OCI-LY3 (cell line): ENCODE measurements at regions not wholly inside any gene's neighbourhood (a gene's known extent, or its start where the extent isn't known, plus 50 kb on each side); places are given as distances from the start of the nearest gene placed in this dataset.

Experiments used
- H2AFZ ChIP-seq: fragments of 200-600, 300-600 bp; shearing (Covaris generic); 2 replicates; pipeline ENCODE4 v1.6.0; 2014; ENCODE audit warnings: antibody characterized with exemption, low read depth, low read length
- H3K27ac ChIP-seq: fragments of 200-600, 300-600 bp; sonication (generic); 2 replicates; pipeline ENCODE4 v1.5.1; 2014; ENCODE audit warnings: mild to moderate bottlenecking, low read length, moderate library complexity, mixed read lengths
- H3K27me3 ChIP-seq: fragments of 200-600, 300-600 bp; sonication (generic); 2 replicates; pipeline ENCODE4 v1.6.1; 2014; ENCODE audit warnings: low read depth, low read length, mixed read lengths
- H3K36me3 ChIP-seq: fragments of 200-600, 300-600 bp; sonication (generic); replicated peaks from 2 replicates; pipeline ENCODE3; 2014; ENCODE audit warnings: low read depth, low read length, mixed read lengths
- H3K4me1 ChIP-seq: fragments of 300-600, 200-600 bp; sonication (generic); 2 replicates; pipeline ENCODE4 v1.6.1; 2014; ENCODE audit warnings: low read length, mixed read lengths
- H3K4me2 ChIP-seq: fragments of 200-600, 300-600 bp; sonication (generic); 2 replicates; pipeline ENCODE4 v1.6.1; 2014; ENCODE audit warnings: low read length, mixed read lengths
- H3K4me3 ChIP-seq: fragments of 300-600, 200-600 bp; sonication (generic); 2 replicates; pipeline ENCODE4 v1.5.1; 2014; ENCODE audit warnings: antibody characterized with exemption, mild to moderate bottlenecking, low read length, moderate library complexity
- H3K79me2 ChIP-seq: fragments of 300-600, 200-600 bp; shearing (Covaris generic); 2 replicates; pipeline ENCODE4 v1.6.1; 2014; ENCODE audit warnings: mild to moderate bottlenecking, low read length, mixed read lengths
- H3K9ac ChIP-seq: fragments of 300-600, 200-600 bp; shearing (Covaris generic); 2 replicates; pipeline ENCODE4 v1.6.0; 2014; ENCODE audit warnings: mild to moderate bottlenecking, low read length, moderate library complexity
- H3K9me3 ChIP-seq: fragments of 200-600, 300-600 bp; shearing (Covaris generic); 2 replicates; pipeline ENCODE4 v1.6.1; 2014; ENCODE audit warnings: low read length, mixed read lengths; ENCODE audit not compliant: insufficient read depth
- H4K20me1 ChIP-seq: fragments of 200-600, 300-600 bp; sonication (generic); 2 replicates; pipeline ENCODE4 v1.6.1; 2016; ENCODE audit warnings: low read length, mixed read lengths; ENCODE audit not compliant: insufficient read depth
- EZH2phosphoT487 ChIP-seq: fragments of 200-600 bp; shearing (Covaris generic); IDR thresholded peaks from 2 replicates; pipeline ENCODE4 v1.6.1; 2018; ENCODE audit warnings: antibody characterized with exemption, mixed run types, low read depth
- TF ChIP-seq, protein P1 (sequence below): fragments of 200-600, 300-600 bp; sonication (generic); IDR thresholded peaks from 2 replicates; pipeline ENCODE4 v1.5.1; 2014; ENCODE audit warnings: antibody characterized with exemption, low read length, low read depth

GRCh38 chrY:12212394-12212793 is 488.6 kb upstream of the USP9Y start:
- TF ChIP-seq, protein P1, sequence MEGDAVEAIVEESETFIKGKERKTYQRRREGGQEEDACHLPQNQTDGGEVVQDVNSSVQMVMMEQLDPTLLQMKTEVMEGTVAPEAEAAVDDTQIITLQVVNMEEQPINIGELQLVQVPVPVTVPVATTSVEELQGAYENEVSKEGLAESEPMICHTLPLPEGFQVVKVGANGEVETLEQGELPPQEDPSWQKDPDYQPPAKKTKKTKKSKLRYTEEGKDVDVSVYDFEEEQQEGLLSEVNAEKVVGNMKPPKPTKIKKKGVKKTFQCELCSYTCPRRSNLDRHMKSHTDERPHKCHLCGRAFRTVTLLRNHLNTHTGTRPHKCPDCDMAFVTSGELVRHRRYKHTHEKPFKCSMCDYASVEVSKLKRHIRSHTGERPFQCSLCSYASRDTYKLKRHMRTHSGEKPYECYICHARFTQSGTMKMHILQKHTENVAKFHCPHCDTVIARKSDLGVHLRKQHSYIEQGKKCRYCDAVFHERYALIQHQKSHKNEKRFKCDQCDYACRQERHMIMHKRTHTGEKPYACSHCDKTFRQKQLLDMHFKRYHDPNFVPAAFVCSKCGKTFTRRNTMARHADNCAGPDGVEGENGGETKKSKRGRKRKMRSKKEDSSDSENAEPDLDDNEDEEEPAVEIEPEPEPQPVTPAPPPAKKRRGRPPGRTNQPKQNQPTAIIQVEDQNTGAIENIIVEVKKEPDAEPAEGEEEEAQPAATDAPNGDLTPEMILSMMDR: no peak
- no peak for TF ChIP-seq EZH2phosphoT487
- Histone ChIP-seq H3K9me3 (peaks cover 17% of the 10 kb centered on the region), H3K4me2 (no peak overlapping the region), H4K20me1 (no peaks in the 10 kb centered on the region), H3K79me2 (no peaks in the 10 kb centered on the region), H3K4me1 (peaks cover 21% of the 10 kb centered on the region; the same call in 1 of the 2 replicates), H3K27me3 (no peaks in the 10 kb centered on the region), H3K9ac (no peak overlapping the region), H2AFZ (no peak overlapping the region), H3K27ac (peak overlapping the region; percentile 11; the same call in 1 of the 2 replicates), H3K4me3 (no peak overlapping the region), H3K36me3 (peaks cover 3% of the 10 kb centered on the region)

- no peak overlapping the region for H3K4me2 ChIP-seq
- H3K4me3 ChIP-seq: no peak overlapping the region
- no peaks in the 10 kb centered on the region for H4K20me1 ChIP-seq
- peaks cover 21% of the 10 kb centered on the region; the same call in 1 of the 2 replicates for H3K4me1 ChIP-seq
- H3K27ac ChIP-seq: no peak overlapping the region
- H3K9ac ChIP-seq: no peak overlapping the region
- TF ChIP-seq, protein P1: no peak
- no peak for TF ChIP-seq EZH2phosphoT487
- no peaks in the 10 kb centered on the region for H3K79me2 ChIP-seq
- H3K9me3 ChIP-seq: peaks cover 17% of the 10 kb centered on the region
- H2AFZ ChIP-seq: no peak overlapping the region
- H3K27me3 ChIP-seq: no peaks in the 10 kb centered on the region
- peaks cover 3% of the 10 kb centered on the region for H3K36me3 ChIP-seq
Measured at GRCh38 chrY:12215564-12216022, 485.4 kb upstream of the USP9Y start.

DNA sequence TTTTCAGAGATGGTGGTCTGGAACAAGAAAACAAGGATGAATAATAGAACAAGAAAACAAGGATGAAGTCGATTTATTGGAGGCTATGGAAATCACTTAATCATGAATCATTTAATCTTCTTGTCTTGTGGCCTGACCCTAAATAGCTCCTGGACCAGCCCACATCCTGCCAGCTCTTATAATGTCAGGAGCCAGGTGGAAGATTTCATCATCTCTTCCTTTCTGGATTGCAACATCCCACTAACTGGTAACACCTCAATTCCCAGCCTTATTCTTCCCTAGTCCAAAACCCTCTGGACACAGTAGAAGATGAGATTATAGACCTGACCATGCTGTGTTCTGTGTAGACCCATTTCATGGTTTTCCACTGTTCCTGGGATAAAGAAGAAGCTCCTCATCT is 470.1 kb upstream of the USP9Y start:
- Histone ChIP-seq H3K36me3 (no peaks in the 10 kb centered on the region), H3K4me1 (no peaks in the 10 kb centered on the region), H3K9me3 (no peaks in the 10 kb centered on the region), H3K79me2 (no peaks in the 10 kb centered on the region), H3K27me3 (no peaks in the 10 kb centered on the region), H4K20me1 (no peaks in the 10 kb centered on the region), H2AFZ (no peak overlapping the region), H3K9ac (no peak overlapping the region), H3K27ac (no peak overlapping the region), H3K4me3 (no peak overlapping the region), H3K4me2 (no peak overlapping the region)
- no peak for TF ChIP-seq EZH2phosphoT487
- TF ChIP-seq, protein P1: no peak

DNA sequence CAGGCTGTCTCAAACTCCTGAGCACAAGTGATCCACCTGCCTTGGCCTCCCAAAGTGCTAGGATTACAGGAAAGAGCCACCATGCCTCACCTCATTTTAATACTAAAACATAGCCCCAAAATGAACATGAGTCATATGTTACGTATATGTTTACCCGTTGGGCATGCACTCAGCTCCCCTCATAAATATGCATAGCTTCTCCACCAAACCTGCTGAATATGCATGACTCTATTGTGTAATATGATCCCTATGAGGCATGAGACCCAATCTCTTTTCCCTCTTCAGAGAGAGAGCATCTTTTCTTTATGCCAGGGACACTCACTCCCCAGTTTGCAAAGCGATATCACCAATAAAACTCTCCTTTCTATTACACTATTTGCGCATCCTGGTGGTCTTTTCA is 464.6 kb upstream of the USP9Y start:
- Histone ChIP-seq H3K4me2 (no peak overlapping the region), H3K79me2 (no peaks in the 10 kb centered on the region), H3K4me3 (no peak overlapping the region), H2AFZ (no peak overlapping the region), H3K36me3 (no peaks in the 10 kb centered on the region), H3K9me3 (no peaks in the 10 kb centered on the region), H3K4me1 (no peaks in the 10 kb centered on the region), H3K9ac (no peak overlapping the region), H3K27me3 (no peaks in the 10 kb centered on the region), H3K27ac (no peak overlapping the region), H4K20me1 (no peaks in the 10 kb centered on the region)
- TF ChIP-seq, protein P1: no peak
- TF ChIP-seq EZH2phosphoT487: no peak
